CD4-positive, alpha-beta memory T cell (primary cell): ENCODE measurements at regions not wholly inside any gene's neighbourhood (a gene's known extent, or its start where the extent isn't known, plus 50 kb on each side); places are given as distances from the start of the nearest gene placed in this dataset.

ENCODE experiments used
- CTCF ChIA-PET: fragments of 350-600 bp; sonication (Branson Sonifier 250); formaldehyde crosslinking; loops from one replicate; lab custom pipeline; 2021; ENCODE audit warnings: inconsistent platforms; ENCODE audit not compliant: partially characterized antibody; lab: Charles Lee
- POLR2A ChIA-PET: fragments of 350-600 bp; sonication (Branson Sonifier 250); formaldehyde crosslinking; loops from one replicate; lab custom pipeline; 2021; ENCODE audit not compliant: partially characterized antibody; lab: Charles Lee
- DNase-seq, 5 donors: peaks; one replicate each; pipeline versions ENCODE4 v3.0.0 to v3.0.0-alpha.2; 2020 to 2022; ENCODE audit warnings: mixed read lengths in 1 of 5
- H3K27ac ChIP-seq: one replicate; pipeline ENCODE4 v1.7.0; 2013; ENCODE audit warnings: low read depth, low read length
- H3K27me3 ChIP-seq: 2 replicates; pipeline ENCODE4 v1.7.0; 2013; ENCODE audit warnings: mild to moderate bottlenecking, low read length, moderate library complexity; ENCODE audit not compliant: insufficient read depth
- H3K36me3 ChIP-seq: 2 replicates; pipeline ENCODE4 v1.7.0; 2013; ENCODE audit warnings: mild to moderate bottlenecking, low read length, moderate library complexity; ENCODE audit not compliant: insufficient read depth
- H3K4me1 ChIP-seq: 2 replicates; pipeline ENCODE4 v1.7.0; 2013; ENCODE audit warnings: mild to moderate bottlenecking, low read length, moderate library complexity; ENCODE audit not compliant: insufficient read depth
- H3K4me3 ChIP-seq, 2 donors: one replicate each; pipeline ENCODE4 v1.7.0; 2013; ENCODE audit warnings: low read length in 2 of 2, mild to moderate bottlenecking in 1 of 2
- H3K9me3 ChIP-seq, 2 donors: one replicate each; pipeline ENCODE4 v1.7.0; 2013; ENCODE audit warnings: low read length in 2 of 2, control low read depth in 1 of 2; ENCODE audit not compliant: control insufficient read depth in 1 of 2
- H3K27ac Mint-ChIP-seq, 7 donors: one replicate each; pipeline ENCODE4 v1.8.0; 2020 to 2021; ENCODE audit warnings: mixed read lengths in 7 of 7, mild to moderate bottlenecking in 6 of 7, inconsistent platforms in 3 of 7, moderate library complexity in 3 of 7
- H3K27me3 Mint-ChIP-seq, 2 donors: one replicate each; pipeline ENCODE4 v1.8.0; 2020 to 2021; ENCODE audit warnings: mixed read lengths in 2 of 2
- H3K36me3 Mint-ChIP-seq, 2 donors: one replicate each; pipeline ENCODE4 v1.8.0; 2020 to 2021; ENCODE audit warnings: mixed read lengths in 2 of 2, inconsistent platforms in 1 of 2, mild to moderate bottlenecking in 1 of 2
- H3K4me1 Mint-ChIP-seq, 4 donors: one replicate each; pipeline ENCODE4 v1.8.0; 2020 to 2021; ENCODE audit warnings: mixed read lengths in 4 of 4, mild to moderate bottlenecking in 1 of 4
- H3K4me3 Mint-ChIP-seq, 8 donors: one replicate each; pipeline ENCODE4 v1.8.0; 2020 to 2021; ENCODE audit warnings: mixed read lengths in 8 of 8, mild to moderate bottlenecking in 7 of 8, moderate library complexity in 6 of 8, inconsistent platforms in 3 of 8
- H3K9me3 Mint-ChIP-seq, 8 donors: one replicate each; pipeline ENCODE4 v1.8.0; 2020 to 2021; ENCODE audit warnings: mixed read lengths in 8 of 8, mild to moderate bottlenecking in 5 of 8, inconsistent platforms in 3 of 8, moderate library complexity in 1 of 8
- intact Hi-C: fragments of 100-400 bp; cut with micrococcal nuclease; formaldehyde crosslinking; loops from one replicate; pipeline ENCODE4 v1.15.1; 2023

DNA sequence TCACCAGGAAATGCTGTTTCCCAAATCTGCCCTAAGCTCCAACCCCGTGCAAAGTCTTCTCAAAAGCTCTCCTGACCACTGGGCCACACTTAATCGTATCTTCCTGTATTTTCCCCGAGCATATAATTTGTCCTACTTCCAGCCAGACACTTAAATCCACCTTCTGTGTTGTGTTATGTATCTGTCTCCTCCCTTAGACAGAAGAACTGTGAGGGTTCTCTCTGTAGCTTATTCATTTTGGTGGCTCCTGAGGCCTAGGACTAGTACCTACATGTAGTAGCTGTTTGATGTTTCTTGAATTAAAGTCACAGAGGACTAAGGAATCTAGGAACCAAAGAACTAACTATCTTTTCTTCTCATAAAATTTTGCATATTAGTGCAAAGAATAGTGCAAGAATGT is 292.6 kb downstream of the ALDH8A1 start:
- no peaks in the 10 kb centered on the region for H3K9me3 ChIP-seq
- DNase-seq: no peak
- ChIA-PET CTCF (interaction anchor here (2.3 kb wide), 1 partner anchor 16 kb away, joined by 10 read pairs; no protein-coding TSS in a partner anchor), POLR2A (no interaction called here)
- Mint-ChIP-seq H3K27me3 (peaks cover 0 to 5% of the 10 kb centered on the region in 2 donors), H3K9me3 (no peaks in the 10 kb centered on the region), H3K36me3 (no peaks in the 10 kb centered on the region), H3K4me1 (no peaks in the 10 kb centered on the region), H3K4me3 (no peak overlapping the region), H3K27ac (no peak overlapping the region)
- H3K4me1 ChIP-seq: no peaks in the 10 kb centered on the region
- no peak overlapping the region for H3K4me3 ChIP-seq
- intact Hi-C loops: no loop called here
- H3K36me3 ChIP-seq: no peaks in the 10 kb centered on the region
- H3K27me3 ChIP-seq: no peaks in the 10 kb centered on the region
- no peak overlapping the region for H3K27ac ChIP-seq

GRCh38 chr6:134654751-134655150 is 295.1 kb downstream of the ALDH8A1 start:
- ChIA-PET CTCF (interaction anchor here (1.9 kb wide), 1 partner anchor 481 kb away, joined by 4 read pairs; no protein-coding TSS in a partner anchor), POLR2A (no interaction called here)
- intact Hi-C loops: no loop called here
- Histone ChIP-seq H3K4me1 (no peaks in the 10 kb centered on the region), H3K4me3 (no peak overlapping the region), H3K36me3 (no peaks in the 10 kb centered on the region), H3K27me3 (no peaks in the 10 kb centered on the region), H3K9me3 (no peaks in the 10 kb centered on the region), H3K27ac (no peak overlapping the region)
- peaks cover 0 to 2% (median 0%) of the 10 kb centered on the region in 4 donors for H3K4me1 Mint-ChIP-seq
- no peak for DNase-seq
- no peak overlapping the region for H3K27ac Mint-ChIP-seq
- H3K36me3 Mint-ChIP-seq: no peaks in the 10 kb centered on the region
- H3K4me3 Mint-ChIP-seq: no peak overlapping the region
- H3K9me3 Mint-ChIP-seq: no peaks in the 10 kb centered on the region
- H3K27me3 Mint-ChIP-seq: peaks cover 0 to 9% of the 10 kb centered on the region in 2 donors

- Histone ChIP-seq H3K9me3 (no peaks in the 10 kb centered on the region), H3K4me3 (no peak overlapping the region), H3K36me3 (no peaks in the 10 kb centered on the region), H3K27ac (no peak overlapping the region), H3K27me3 (no peaks in the 10 kb centered on the region), H3K4me1 (no peaks in the 10 kb centered on the region)
- intact Hi-C loops: no loop called here
- Mint-ChIP-seq H3K4me3 (no peak overlapping the region), H3K27me3 (peaks cover 0 to 6% of the 10 kb centered on the region in 2 donors), H3K27ac (no peak overlapping the region), H3K4me1 (peaks cover 0 to 2% (median 0%) of the 10 kb centered on the region in 4 donors), H3K9me3 (no peaks in the 10 kb centered on the region), H3K36me3 (no peaks in the 10 kb centered on the region)
- no peak for DNase-seq
- ChIA-PET POLR2A (no interaction called here), CTCF (interaction anchor here (1.3 to 1.4 kb wide), 2 partner anchors 11 to 474 kb away, joined by 3 to 5 read pairs; no protein-coding TSS in a partner anchor)
Measured at GRCh38 chr6:134651519-134651918, 298.4 kb downstream of the ALDH8A1 start.

- no peaks in the 10 kb centered on the region for H3K4me1 ChIP-seq
- H3K9me3 Mint-ChIP-seq: no peaks in the 10 kb centered on the region
- H3K4me3 ChIP-seq: no peak overlapping the region
- ChIA-PET CTCF (no interaction called here), POLR2A (no interaction called here)
- H3K27ac Mint-ChIP-seq: no peak overlapping the region
- H3K4me3 Mint-ChIP-seq: no peak overlapping the region
- H3K27me3 ChIP-seq: no peaks in the 10 kb centered on the region
- no peaks in the 10 kb centered on the region for H3K36me3 ChIP-seq
- intact Hi-C loops: no loop called here
- H3K36me3 Mint-ChIP-seq: no peaks in the 10 kb centered on the region
- H3K4me1 Mint-ChIP-seq: peaks cover 0 to 2% (median 0%) of the 10 kb centered on the region in 4 donors
- no peaks in the 10 kb centered on the region for H3K9me3 ChIP-seq
- H3K27me3 Mint-ChIP-seq: peaks cover 0 to 4% of the 10 kb centered on the region in 2 donors
- no peak for DNase-seq
- no peak overlapping the region for H3K27ac ChIP-seq
Measured at GRCh38 chr6:134647861-134648260, 302.0 kb downstream of the ALDH8A1 start.

- Mint-ChIP-seq H3K9me3 (no peaks in the 10 kb centered on the region), H3K36me3 (no peaks in the 10 kb centered on the region), H3K4me1 (peaks cover 4 to 11% (median 8%) of the 10 kb centered on the region in 4 donors), H3K27ac (peak overlapping the region in 1 of 7 donors; percentile 37), H3K4me3 (no peak overlapping the region), H3K27me3 (no peaks in the 10 kb centered on the region)
- intact Hi-C loops: loop anchor here (5.0 kb wide), 2 partner anchors 206 to 794 kb away; no protein-coding TSS in a partner anchor
- Histone ChIP-seq H3K27ac (no peak overlapping the region), H3K9me3 (no peaks in the 10 kb centered on the region), H3K4me1 (no peaks in the 10 kb centered on the region), H3K4me3 (no peak overlapping the region), H3K36me3 (no peaks in the 10 kb centered on the region), H3K27me3 (no peaks in the 10 kb centered on the region)
- CTCF ChIA-PET: interaction anchor here (1.6 to 8.5 kb wide), 5 partner anchors 15 to 486 kb away, joined by 3 to 158 read pairs (median 35); no protein-coding TSS in a partner anchor
- POLR2A ChIA-PET: interaction anchor here (5.3 kb wide), 1 partner anchor 469 kb away, joined by 37 read pairs; no protein-coding TSS in a partner anchor
- no peak for DNase-seq
Measured at GRCh38 chr6:134642819-134643218, 307.1 kb downstream of the ALDH8A1 start.

GRCh38 chr6:134642279-134642678 is 307.6 kb downstream of the ALDH8A1 start:
- no peak overlapping the region for H3K4me3 ChIP-seq
- H3K27ac ChIP-seq: no peak overlapping the region
- CTCF ChIA-PET: interaction anchor here (1.6 to 8.5 kb wide), 11 partner anchors 14 to 485 kb away, joined by 3 to 158 read pairs (median 26); no protein-coding TSS in a partner anchor
- H3K36me3 ChIP-seq: no peaks in the 10 kb centered on the region
- Mint-ChIP-seq H3K9me3 (no peaks in the 10 kb centered on the region), H3K27me3 (no peaks in the 10 kb centered on the region), H3K27ac (no peak overlapping the region), H3K4me3 (no peak overlapping the region), H3K36me3 (no peaks in the 10 kb centered on the region), H3K4me1 (peaks cover 4 to 14% (median 9%) of the 10 kb centered on the region in 4 donors)
- H3K4me1 ChIP-seq: no peaks in the 10 kb centered on the region
- H3K27me3 ChIP-seq: no peaks in the 10 kb centered on the region
- intact Hi-C loops: loop anchor here (5.0 kb wide), 2 partner anchors 205 to 795 kb away; no protein-coding TSS in a partner anchor
- DNase-seq: no peak
- H3K9me3 ChIP-seq: no peaks in the 10 kb centered on the region
- POLR2A ChIA-PET: interaction anchor here (5.3 kb wide), 1 partner anchor 468 kb away, joined by 37 read pairs; no protein-coding TSS in a partner anchor

DNA sequence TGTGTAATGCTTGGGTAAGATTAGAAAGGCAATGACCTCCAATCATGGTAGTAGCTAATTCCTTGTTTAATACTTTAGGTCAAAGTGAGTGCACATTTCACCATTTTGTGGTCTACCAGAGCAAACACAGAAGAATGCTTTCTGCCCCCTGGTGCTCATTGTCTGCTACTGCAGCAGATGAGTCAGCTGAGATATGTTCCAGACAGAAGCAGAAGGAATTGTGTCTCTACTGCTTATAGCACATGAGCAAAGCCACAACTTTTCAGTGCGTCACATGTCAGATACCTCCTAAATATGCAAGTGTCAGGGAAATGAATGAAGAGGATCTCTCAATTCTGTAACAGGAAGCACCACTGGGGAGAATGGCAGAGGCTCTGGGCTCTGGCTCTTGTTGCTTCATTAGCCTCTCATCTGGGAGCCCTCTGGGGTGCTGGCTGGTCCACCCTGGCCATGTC is 308.9 kb downstream of the ALDH8A1 start:
- Mint-ChIP-seq H3K4me3 (no peak overlapping the region), H3K4me1 (peaks cover 10 to 20% (median 15%) of the 10 kb centered on the region in 4 donors), H3K36me3 (no peaks in the 10 kb centered on the region), H3K9me3 (no peaks in the 10 kb centered on the region), H3K27me3 (no peaks in the 10 kb centered on the region), H3K27ac (no peak overlapping the region)
- Histone ChIP-seq H3K4me1 (peaks cover 7% of the 10 kb centered on the region), H3K4me3 (no peak overlapping the region), H3K27ac (no peak overlapping the region), H3K27me3 (no peaks in the 10 kb centered on the region), H3K36me3 (no peaks in the 10 kb centered on the region), H3K9me3 (no peaks in the 10 kb centered on the region)
- DNase-seq: peak; percentile 73 to 78 (median 75)
- intact Hi-C loops: loop anchor here (1.0 to 5.0 kb wide), 8 partner anchors 182 to 796 kb away; no protein-coding TSS in a partner anchor
- ChIA-PET CTCF (interaction anchor here (0.5 to 8.5 kb wide), 37 partner anchors 9 to 1861 kb away, joined by 3 to 158 read pairs (median 5); no protein-coding TSS in a partner anchor), POLR2A (interaction anchor here (0.6 to 5.3 kb wide), 7 partner anchors 18 to 501 kb away, joined by 3 to 37 read pairs (median 4); no protein-coding TSS in a partner anchor)
